Peyer's patch (tissue), 4 donors: ENCODE measurements at regions not wholly inside any gene's neighbourhood (a gene's known extent, or its start where the extent isn't known, plus 50 kb on each side); places are given as distances from the start of the nearest gene placed in this dataset.

Experiments
- DNase-seq, 3 donors: peaks; one replicate each; pipeline ENCODE4 v3.0.0-alpha.2; 2017 to 2019
- H3K27ac ChIP-seq, 4 donors: fragments of 200-600 bp; sonication (generic); one replicate each; pipeline ENCODE4 v1.5.1; 2016 to 2019
- H3K27me3 ChIP-seq, 2 donors: fragments of 200-600 bp; sonication (generic); one replicate each; pipeline ENCODE4 v1.5.1; 2019
- H3K36me3 ChIP-seq, 3 donors: fragments of 200-600 bp; sonication (generic); one replicate each; pipeline ENCODE4 v1.5.1; 2016 to 2019
- H3K4me1 ChIP-seq, 4 donors: fragments of 200-600 bp; sonication (generic); one replicate each; pipeline ENCODE4 v1.5.1; 2016 to 2019
- H3K4me3 ChIP-seq, 4 donors: fragments of 200-600 bp; sonication (generic); 1 replicate in 3 of 4; 2 replicates in 1 of 4; pipeline ENCODE4 v1.5.1; 2016 to 2019; ENCODE audit warnings: mild to moderate bottlenecking in 1 of 4
- H3K9me3 ChIP-seq, 4 donors: fragments of 200-600 bp; sonication (generic); one replicate each; pipeline ENCODE4 v1.5.1; 2016 to 2019; ENCODE audit warnings: mild to moderate bottlenecking in 1 of 4
- POLR2A ChIP-seq, 2 donors: fragments of 450-650 bp; IDR thresholded peaks; one replicate each; pipeline ENCODE4 v1.5.1; 2017; ENCODE audit warnings: antibody characterized with exemption in 2 of 2, mild to moderate bottlenecking in 2 of 2, moderate library complexity in 2 of 2
- TF ChIP-seq, protein P1 (sequence below), 6 experiments: fragments of 450-650 bp in 4 of 6; fragments of 200-600 bp in 2 of 6; sonication (generic) in 1 of 6; IDR thresholded peaks; one replicate each; pipeline ENCODE4 v1.5.1; 2017 to 2019; ENCODE audit warnings: antibody characterized with exemption in 6 of 6, mild to moderate bottlenecking in 3 of 6, moderate library complexity in 1 of 6

GRCh38 chr16:85265810-85266209, 153.5 kb upstream of the CIBAR2 start:
- no peak for DNase-seq
- Histone ChIP-seq H3K36me3 (no peaks in the 10 kb centered on the region), H3K4me3 (no peak overlapping the region), H3K9me3 (no peaks in the 10 kb centered on the region), H3K4me1 (no peaks in the 10 kb centered on the region), H3K27ac (no peak overlapping the region), H3K27me3 (no peaks in the 10 kb centered on the region)
- TF ChIP-seq, protein P1, sequence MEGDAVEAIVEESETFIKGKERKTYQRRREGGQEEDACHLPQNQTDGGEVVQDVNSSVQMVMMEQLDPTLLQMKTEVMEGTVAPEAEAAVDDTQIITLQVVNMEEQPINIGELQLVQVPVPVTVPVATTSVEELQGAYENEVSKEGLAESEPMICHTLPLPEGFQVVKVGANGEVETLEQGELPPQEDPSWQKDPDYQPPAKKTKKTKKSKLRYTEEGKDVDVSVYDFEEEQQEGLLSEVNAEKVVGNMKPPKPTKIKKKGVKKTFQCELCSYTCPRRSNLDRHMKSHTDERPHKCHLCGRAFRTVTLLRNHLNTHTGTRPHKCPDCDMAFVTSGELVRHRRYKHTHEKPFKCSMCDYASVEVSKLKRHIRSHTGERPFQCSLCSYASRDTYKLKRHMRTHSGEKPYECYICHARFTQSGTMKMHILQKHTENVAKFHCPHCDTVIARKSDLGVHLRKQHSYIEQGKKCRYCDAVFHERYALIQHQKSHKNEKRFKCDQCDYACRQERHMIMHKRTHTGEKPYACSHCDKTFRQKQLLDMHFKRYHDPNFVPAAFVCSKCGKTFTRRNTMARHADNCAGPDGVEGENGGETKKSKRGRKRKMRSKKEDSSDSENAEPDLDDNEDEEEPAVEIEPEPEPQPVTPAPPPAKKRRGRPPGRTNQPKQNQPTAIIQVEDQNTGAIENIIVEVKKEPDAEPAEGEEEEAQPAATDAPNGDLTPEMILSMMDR (IDR thresholded peaks at IDR 0.05): no peak
- TF ChIP-seq POLR2A (IDR thresholded peaks at IDR 0.05): no peak

DNA sequence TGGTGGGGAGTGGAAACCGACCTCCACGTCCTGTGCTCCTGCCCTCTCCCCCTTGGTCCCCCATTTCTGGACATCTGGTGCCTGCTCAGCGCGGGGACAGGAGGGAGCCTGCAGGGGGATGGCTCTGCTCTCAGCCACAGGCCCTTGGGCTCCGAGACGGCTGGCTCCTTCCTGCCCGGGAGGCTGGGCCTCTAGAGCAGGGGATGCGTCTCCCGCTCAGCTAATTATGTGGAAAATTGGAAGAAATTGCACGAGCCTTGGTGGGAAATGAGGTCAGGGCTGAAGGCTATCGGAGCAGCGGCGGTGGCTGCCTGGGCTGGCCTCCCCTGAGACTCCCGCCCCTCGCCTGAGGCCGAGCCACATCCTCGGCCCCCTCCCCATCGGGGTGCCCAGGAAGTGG, 154.6 kb upstream of the CIBAR2 start:
- TF ChIP-seq, protein P1 (IDR thresholded peaks at IDR 0.05): no peak
- TF ChIP-seq POLR2A (IDR thresholded peaks at IDR 0.05): no peak
- no peak overlapping the region for H3K4me3 ChIP-seq
- no peaks in the 10 kb centered on the region for H3K4me1 ChIP-seq
- H3K27me3 ChIP-seq: no peaks in the 10 kb centered on the region
- no peaks in the 10 kb centered on the region for H3K9me3 ChIP-seq
- no peak overlapping the region for H3K27ac ChIP-seq
- no peaks in the 10 kb centered on the region for H3K36me3 ChIP-seq
- no peak for DNase-seq

DNA sequence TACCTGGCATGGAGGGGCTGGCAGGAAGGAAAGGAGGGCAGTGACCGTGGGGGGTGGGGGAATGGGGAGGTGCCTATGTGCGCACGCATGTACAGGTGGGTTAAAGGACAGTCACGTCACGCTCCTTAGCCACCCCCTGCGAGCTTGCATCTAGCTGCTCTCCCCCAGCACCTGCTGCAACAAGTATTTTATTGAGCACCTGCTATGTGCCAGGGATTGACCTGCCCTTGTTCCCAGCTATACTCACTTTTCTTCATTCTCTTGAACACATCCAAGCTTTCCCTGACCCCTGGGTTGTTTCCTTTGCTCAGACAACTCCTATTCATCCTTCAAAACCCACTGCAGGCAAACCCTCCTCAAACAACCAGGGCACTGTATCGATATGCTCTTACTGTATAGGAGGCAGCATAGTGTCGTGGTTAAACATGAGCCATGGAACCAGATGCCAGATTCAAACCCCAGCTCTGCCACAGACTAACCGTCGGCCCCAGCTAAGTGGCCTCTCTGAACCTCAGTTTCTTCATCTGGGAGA, 155.2 kb upstream of the CIBAR2 start:
- H3K27ac ChIP-seq: no peak overlapping the region

DNA sequence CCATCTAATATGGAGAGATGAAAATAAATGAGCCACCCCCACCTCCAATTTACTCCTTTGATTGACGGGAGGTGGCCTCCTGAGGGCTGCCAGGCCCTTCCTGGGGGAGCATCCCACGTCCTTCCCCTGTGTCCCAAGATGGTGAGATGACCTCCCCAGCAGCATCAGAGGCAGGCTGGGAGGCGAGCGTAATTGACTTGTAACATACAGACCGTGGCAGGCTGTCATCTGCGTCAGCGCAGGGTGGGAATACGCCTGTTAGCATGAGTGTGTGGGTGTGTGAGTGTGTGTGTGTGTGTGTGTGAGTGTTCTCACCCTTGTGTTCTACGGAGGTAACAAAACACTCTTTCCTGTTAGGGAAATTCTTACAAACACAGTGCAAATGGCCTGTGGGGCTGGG, 156.9 kb upstream of the CIBAR2 start:
- TF ChIP-seq, protein P1 (IDR thresholded peaks at IDR 0.05): no peak
- TF ChIP-seq POLR2A (IDR thresholded peaks at IDR 0.05): no peak
- H3K27ac ChIP-seq: no peak overlapping the region
- no peak overlapping the region for H3K4me3 ChIP-seq
- no peaks in the 10 kb centered on the region for H3K9me3 ChIP-seq
- no peaks in the 10 kb centered on the region for H3K27me3 ChIP-seq
- H3K36me3 ChIP-seq: no peaks in the 10 kb centered on the region
- DNase-seq: no peak
- H3K4me1 ChIP-seq: no peaks in the 10 kb centered on the region

More for the DNA sequence above, 155.2 kb upstream of the CIBAR2 start:
- no peaks in the 10 kb centered on the region for H3K36me3 ChIP-seq
- DNase-seq: no peak
- TF ChIP-seq, protein P1 (IDR thresholded peaks at IDR 0.05): no peak
- TF ChIP-seq POLR2A (IDR thresholded peaks at IDR 0.05): no peak
- H3K4me3 ChIP-seq: no peak overlapping the region
- no peaks in the 10 kb centered on the region for H3K27me3 ChIP-seq
- H3K4me1 ChIP-seq: no peaks in the 10 kb centered on the region
- H3K9me3 ChIP-seq: no peaks in the 10 kb centered on the region

GRCh38 chr16:85270374-85270773, 158.1 kb upstream of the CIBAR2 start:
- H3K27me3 ChIP-seq: no peaks in the 10 kb centered on the region
- H3K36me3 ChIP-seq: no peaks in the 10 kb centered on the region
- no peaks in the 10 kb centered on the region for H3K4me1 ChIP-seq
- H3K4me3 ChIP-seq: no peak overlapping the region
- no peaks in the 10 kb centered on the region for H3K9me3 ChIP-seq
- TF ChIP-seq POLR2A (IDR thresholded peaks at IDR 0.05): no peak
- TF ChIP-seq, protein P1 (IDR thresholded peaks at IDR 0.05): no peak
- no peak for DNase-seq
- no peak overlapping the region for H3K27ac ChIP-seq

DNA sequence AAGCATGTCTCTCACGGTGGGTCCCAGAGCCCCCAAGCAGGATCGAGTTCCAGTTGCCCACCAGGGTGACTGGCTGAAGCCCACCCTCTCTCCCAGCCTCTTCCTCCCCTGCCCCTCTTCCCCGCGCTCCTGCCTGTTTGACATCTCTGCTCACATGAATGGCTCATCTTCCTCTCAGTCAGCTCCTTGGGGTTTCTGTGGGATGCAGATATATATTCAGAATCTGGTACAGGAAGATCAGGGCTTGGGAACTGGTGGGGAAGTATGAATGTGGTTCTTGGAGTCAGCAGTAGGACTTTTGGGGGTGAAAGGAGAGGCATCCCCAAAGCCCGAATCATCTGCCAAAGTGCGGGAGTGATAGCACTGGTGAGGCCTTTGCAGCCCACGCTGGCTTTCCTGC, 158.9 kb upstream of the CIBAR2 start:
- DNase-seq: no peak
- no peak overlapping the region for H3K27ac ChIP-seq
- no peaks in the 10 kb centered on the region for H3K4me1 ChIP-seq
- no peaks in the 10 kb centered on the region for H3K36me3 ChIP-seq
- H3K27me3 ChIP-seq: no peaks in the 10 kb centered on the region
- TF ChIP-seq, protein P1 (IDR thresholded peaks at IDR 0.05): no peak
- no peak for TF ChIP-seq POLR2A (IDR thresholded peaks at IDR 0.05)
- H3K9me3 ChIP-seq: no peaks in the 10 kb centered on the region
- H3K4me3 ChIP-seq: no peak overlapping the region
